Mucosa of descending colon (tissue), 3 donors: ENCODE measurements at regions not wholly inside any gene's neighbourhood (a gene's known extent, or its start where the extent isn't known, plus 50 kb on each side); places are given as distances from the start of the nearest gene placed in this dataset.
A peak's percentile ranks its signal among the peaks of the same experiment; 100 is the strongest.

Source experiments
- ATAC-seq: fragments of 200-7000 bp; cut with Tn5 transposase; one replicate; pipeline ENCODE4 v1.9.1; 2020; ENCODE audit warnings: mild to moderate bottlenecking, moderate library complexity
- DNase-seq, 3 donors: peaks; one replicate each; pipeline ENCODE4 v3.0.0-alpha.2; 2020
- H3K36me3 ChIP-seq: fragments of 200-600 bp; one replicate; pipeline ENCODE4 v1.8.0; 2021; ENCODE audit warnings: low read depth, mild to moderate bottlenecking
- H3K4me1 ChIP-seq: fragments of 200-600 bp; one replicate; pipeline ENCODE4 v1.8.0; 2021; ENCODE audit warnings: low read depth, mild to moderate bottlenecking
- H3K4me3 ChIP-seq: fragments of 200-600 bp; one replicate; pipeline ENCODE4 v1.8.0; 2021; ENCODE audit warnings: mild to moderate bottlenecking
- H3K9me3 ChIP-seq: fragments of 200-600 bp; one replicate; pipeline ENCODE4 v1.8.0; 2021; ENCODE audit warnings: mild to moderate bottlenecking
- intact Hi-C, 2 donors: fragments of 100-400 bp; cut with DNase I in 1 of 2; cut with micrococcal nuclease in 1 of 2; formaldehyde crosslinking; loops; one replicate each; pipeline versions ENCODE4 v1.11.0 to v1.11.1; 2022; cut with DNase I, micrococcal nuclease
- TF ChIP-seq, protein P1 (sequence below): fragments of 200-600 bp; IDR thresholded peaks from one replicate; pipeline ENCODE4 v1.8.0; 2022; ENCODE audit warnings: antibody characterized with exemption, mild to moderate bottlenecking
- donor health status: DM: no; HTN: no; CAD: no; lungs with moderate emphysema.
- donor health status: DM: no; HTN: no; CAD: no.
- donor health status: DM: no; HTN: yes; CAD: no.

DNA sequence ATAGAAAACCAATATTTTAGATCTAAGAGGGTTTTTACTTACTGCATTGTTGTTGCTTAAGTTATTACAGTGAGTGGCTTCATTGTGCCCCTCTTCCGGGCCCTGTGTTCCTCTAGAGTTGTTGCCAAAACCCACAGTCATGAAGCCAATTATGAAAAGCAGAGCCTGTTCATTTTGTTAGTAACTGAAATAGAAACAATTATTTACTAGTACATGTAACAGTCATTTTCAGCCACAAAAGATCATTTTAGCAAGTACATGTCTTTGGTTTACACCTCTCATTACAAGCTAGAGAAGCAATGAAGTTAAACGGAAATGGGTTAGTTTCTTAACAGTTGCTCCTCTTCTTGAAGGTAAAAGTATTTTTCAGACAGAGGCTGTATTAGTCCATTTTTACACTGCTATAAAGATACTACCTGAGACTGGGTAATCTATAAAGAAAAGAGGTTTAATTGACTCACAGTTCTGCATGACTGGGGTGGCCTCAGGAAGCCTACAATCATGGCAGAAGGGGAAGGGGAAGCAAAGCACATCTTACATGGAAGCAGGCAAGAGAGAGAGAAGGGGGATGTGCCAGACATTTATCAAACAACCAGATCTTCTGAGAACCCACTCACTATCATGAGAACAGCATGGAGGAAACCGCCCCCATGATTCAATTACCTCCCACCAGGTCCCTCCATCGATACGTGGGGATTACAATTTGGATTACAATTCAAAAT lies 380.5 kb downstream of the SFMBT2 start:
- intact Hi-C loops, result no loop called here
- ATAC-seq, result peak; percentile 45
- Histone ChIP-seq H3K9me3 (no peaks in the 10 kb centered on the region), H3K4me1 (no peaks in the 10 kb centered on the region), H3K36me3 (no peaks in the 10 kb centered on the region), H3K4me3 (no peak overlapping the region)
- DNase-seq, result no peak
- TF ChIP-seq, protein P1, sequence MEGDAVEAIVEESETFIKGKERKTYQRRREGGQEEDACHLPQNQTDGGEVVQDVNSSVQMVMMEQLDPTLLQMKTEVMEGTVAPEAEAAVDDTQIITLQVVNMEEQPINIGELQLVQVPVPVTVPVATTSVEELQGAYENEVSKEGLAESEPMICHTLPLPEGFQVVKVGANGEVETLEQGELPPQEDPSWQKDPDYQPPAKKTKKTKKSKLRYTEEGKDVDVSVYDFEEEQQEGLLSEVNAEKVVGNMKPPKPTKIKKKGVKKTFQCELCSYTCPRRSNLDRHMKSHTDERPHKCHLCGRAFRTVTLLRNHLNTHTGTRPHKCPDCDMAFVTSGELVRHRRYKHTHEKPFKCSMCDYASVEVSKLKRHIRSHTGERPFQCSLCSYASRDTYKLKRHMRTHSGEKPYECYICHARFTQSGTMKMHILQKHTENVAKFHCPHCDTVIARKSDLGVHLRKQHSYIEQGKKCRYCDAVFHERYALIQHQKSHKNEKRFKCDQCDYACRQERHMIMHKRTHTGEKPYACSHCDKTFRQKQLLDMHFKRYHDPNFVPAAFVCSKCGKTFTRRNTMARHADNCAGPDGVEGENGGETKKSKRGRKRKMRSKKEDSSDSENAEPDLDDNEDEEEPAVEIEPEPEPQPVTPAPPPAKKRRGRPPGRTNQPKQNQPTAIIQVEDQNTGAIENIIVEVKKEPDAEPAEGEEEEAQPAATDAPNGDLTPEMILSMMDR, result no peak

DNA sequence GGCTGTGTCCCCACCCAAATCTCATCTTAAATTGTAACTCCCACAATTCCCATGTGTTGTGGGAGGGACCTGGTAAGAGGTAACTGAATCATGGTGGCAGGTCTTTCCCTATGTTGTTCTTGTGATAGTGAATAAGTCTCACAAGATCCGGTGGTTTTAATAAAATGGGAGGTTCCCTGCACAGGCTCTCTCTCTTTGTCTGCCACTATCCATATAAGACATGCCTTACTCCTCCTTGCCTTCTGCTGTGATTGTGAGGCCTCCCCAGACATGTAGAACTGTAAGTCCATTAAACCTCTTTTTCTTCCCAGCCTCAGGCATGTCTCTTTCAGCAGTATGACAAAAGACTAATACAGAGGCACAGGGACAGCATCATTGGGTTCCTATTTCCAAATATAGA lies 381.2 kb downstream of the SFMBT2 start:
- intact Hi-C loops, result no loop called here
- no peaks in the 10 kb centered on the region for H3K4me1 ChIP-seq
- H3K9me3 ChIP-seq, result no peaks in the 10 kb centered on the region
- no peak overlapping the region for H3K4me3 ChIP-seq
- no peak for ATAC-seq
- TF ChIP-seq, protein P1, result no peak
- no peak for DNase-seq
- no peaks in the 10 kb centered on the region for H3K36me3 ChIP-seq

DNA sequence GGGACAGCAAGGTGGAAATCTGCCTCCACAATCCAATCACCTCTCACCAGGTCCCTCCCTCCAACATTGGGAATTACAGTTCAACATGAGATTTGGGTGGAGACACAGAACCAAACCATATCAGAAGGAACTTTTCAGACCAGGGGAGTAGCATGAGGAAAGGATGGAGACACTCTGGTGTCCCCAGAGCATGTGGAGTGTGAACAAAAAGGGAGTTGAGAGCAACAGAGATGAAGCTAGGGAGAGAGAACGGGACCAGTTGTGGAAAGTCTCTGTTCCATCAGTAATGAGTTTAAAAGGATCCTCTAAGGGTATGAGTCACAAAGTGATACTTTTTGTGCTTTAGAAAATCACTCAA lies 382.0 kb downstream of the SFMBT2 start:
- H3K4me3 ChIP-seq, result no peak overlapping the region
- TF ChIP-seq, protein P1, result no peak
- H3K36me3 ChIP-seq, result no peaks in the 10 kb centered on the region
- H3K9me3 ChIP-seq, result no peaks in the 10 kb centered on the region
- DNase-seq (no peak), ATAC-seq (no peak)
- intact Hi-C loops, result no loop called here
- no peaks in the 10 kb centered on the region for H3K4me1 ChIP-seq

DNA sequence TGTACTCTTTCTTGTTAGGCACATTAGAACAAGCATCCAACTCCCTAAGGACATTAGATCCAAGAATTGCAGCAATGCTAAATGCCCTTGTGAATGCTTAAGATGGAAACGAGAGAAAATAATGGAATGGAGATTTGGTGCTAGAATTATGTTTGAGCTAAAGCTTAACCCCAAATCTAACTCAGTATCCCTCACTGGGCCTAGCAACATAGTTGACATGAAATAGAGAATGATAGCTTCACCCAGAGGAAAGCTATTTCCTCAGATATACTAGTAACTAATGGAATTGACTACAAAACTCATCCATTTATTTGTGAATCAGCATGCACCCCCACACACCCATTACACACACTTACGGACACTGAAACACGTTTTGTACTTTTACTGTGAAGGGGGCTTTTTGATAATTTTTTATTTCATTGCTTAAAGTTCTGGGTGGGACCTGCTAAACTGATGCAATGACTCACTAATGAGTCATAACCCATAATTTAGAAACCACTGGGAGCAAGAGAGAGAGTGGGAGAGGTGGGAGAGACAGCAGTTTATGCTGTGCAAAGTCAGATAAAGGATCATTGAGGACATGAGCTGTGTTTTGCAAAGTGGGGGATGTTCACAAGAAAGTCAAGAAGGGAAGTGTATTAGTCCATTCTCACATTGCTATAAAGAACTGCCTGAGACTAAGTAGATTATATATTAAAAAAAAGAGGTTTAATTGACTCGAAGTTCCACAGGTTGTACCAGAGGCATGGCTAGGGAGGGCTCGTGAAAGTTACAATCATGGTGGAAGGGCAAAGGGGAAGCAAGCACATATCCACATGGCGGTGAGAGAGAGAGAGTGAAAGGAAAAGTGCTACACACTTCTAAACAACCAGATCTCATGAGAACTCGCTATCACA lies 382.7 kb downstream of the SFMBT2 start:
- intact Hi-C loops, result no loop called here
- no peaks in the 10 kb centered on the region for H3K4me1 ChIP-seq
- no peaks in the 10 kb centered on the region for H3K36me3 ChIP-seq
- no peak for ATAC-seq
- DNase-seq, result no peak
- no peaks in the 10 kb centered on the region for H3K9me3 ChIP-seq
- no peak overlapping the region for H3K4me3 ChIP-seq
- TF ChIP-seq, protein P1, result no peak

DNA sequence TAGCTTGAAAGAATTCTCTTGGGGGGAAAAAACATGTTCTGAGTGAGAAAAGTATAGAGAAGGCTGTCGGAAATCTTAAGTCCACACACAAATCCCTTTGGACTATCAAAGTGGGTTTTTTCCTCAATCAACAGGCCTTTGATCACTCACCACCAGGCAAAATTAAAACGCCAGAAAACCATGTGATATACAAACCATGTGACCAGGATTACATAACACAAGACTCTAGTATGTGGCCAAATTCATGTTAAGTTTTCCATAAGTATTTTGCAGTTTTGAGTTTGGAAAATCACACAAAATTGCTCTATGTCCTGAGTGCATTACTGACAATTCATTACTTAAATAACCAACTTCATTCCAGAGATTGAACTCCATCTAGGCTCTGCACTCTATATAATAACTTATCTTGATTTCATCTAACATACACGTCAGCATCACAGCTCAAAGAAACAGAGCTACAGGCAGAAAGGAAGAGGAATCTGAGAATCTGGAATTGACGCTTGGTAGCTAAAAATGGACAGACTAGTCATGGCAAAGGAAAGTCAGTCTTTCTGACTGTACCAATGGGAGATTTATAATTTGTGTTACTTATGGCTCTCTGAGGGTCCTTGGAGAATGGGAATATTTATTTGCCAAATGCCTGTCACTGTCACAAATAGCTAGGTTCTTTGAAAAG lies 383.5 kb downstream of the SFMBT2 start:
- ATAC-seq, result no peak
- intact Hi-C loops, result no loop called here
- Histone ChIP-seq H3K4me1 (no peaks in the 10 kb centered on the region), H3K9me3 (no peaks in the 10 kb centered on the region), H3K36me3 (no peaks in the 10 kb centered on the region), H3K4me3 (no peak overlapping the region)
- DNase-seq, result no peak
- TF ChIP-seq, protein P1, result no peak
